ENCODE measurements at regions not wholly inside any gene's neighbourhood (a gene's known extent, or its start where the extent isn't known, plus 50 kb on each side); places are given as distances from the start of the nearest gene placed in this dataset.

DNA sequence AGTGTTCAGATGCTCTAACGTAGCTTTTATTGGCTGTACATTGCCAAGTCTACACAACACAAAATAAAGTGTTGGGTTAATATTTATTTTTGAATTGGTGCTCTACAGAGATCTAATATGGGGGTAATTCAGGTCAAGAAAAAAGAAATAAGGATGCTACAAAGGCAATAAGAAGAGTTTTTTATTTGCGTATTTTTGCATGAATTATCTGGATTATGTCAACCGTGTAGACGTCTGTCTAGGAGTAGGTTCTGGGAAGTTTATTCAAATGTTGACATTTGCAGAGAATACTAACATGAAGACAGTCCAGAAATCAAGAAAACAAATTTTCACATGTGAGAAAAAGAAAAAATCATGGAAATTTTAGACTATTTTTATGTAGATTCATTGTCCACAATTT is 876.7 kb upstream of the POU3F3 start:
- TF ChIP-seq, protein P1, sequence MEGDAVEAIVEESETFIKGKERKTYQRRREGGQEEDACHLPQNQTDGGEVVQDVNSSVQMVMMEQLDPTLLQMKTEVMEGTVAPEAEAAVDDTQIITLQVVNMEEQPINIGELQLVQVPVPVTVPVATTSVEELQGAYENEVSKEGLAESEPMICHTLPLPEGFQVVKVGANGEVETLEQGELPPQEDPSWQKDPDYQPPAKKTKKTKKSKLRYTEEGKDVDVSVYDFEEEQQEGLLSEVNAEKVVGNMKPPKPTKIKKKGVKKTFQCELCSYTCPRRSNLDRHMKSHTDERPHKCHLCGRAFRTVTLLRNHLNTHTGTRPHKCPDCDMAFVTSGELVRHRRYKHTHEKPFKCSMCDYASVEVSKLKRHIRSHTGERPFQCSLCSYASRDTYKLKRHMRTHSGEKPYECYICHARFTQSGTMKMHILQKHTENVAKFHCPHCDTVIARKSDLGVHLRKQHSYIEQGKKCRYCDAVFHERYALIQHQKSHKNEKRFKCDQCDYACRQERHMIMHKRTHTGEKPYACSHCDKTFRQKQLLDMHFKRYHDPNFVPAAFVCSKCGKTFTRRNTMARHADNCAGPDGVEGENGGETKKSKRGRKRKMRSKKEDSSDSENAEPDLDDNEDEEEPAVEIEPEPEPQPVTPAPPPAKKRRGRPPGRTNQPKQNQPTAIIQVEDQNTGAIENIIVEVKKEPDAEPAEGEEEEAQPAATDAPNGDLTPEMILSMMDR (IDR thresholded peaks at IDR 0.05; ENCODE audit: low read depth, low read length, missing control alignments), result no peak
- H3K4me3 ChIP-seq (replicated peaks; ENCODE audit: low read depth, low read length), result no peak overlapping the region
- no peak for DNase-seq (ENCODE audit: extremely low read depth, low read depth)

DNA sequence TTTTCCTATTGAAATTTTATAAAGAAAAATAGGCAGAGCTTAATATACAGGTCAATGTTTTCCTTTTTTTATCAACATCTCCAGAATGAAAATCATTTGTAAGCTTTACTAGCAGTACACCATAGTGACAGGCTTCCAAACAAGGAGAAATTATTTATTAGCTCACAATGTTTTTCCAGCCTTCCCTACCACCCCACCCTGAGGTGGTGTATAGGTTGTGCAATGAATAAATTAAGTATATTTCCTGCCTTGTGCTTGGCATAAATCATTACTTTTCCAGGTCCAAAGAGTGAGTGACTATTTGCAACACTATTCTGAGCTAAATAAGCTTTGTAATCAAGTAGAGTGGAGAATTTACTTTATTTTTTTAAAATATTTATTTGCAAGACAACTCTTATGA is 876.2 kb upstream of the POU3F3 start:
- TF ChIP-seq, protein P1 (IDR thresholded peaks at IDR 0.05; ENCODE audit: low read depth, low read length, missing control alignments), result no peak
- DNase-seq (ENCODE audit: extremely low read depth, low read depth), result no peak
- H3K4me3 ChIP-seq (replicated peaks; ENCODE audit: low read depth, low read length), result no peak overlapping the region

DNA sequence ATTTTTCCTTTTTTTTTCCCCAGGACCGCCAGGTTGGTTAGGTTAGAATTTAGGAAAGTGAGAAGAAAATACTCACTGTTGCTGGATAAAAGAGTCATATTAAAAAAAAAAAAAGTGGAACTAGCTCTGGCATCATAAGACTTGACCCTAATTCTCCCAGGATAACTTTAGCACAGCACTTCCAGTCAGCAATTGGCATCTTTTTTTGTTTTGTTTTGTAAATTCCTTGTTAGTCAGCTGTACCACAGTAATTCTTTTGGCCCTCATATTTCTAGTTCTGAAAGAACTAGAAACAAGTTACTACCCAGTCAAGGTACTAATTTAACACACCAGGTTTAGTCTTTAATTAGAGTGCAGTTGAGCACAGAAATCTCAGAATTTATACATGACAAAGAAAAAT is 873.5 kb upstream of the POU3F3 start:
- H3K4me3 ChIP-seq (replicated peaks; ENCODE audit: low read depth, low read length), result no peak overlapping the region
- no peak for DNase-seq (ENCODE audit: extremely low read depth, low read depth)
- TF ChIP-seq, protein P1 (IDR thresholded peaks at IDR 0.05; ENCODE audit: low read depth, low read length, missing control alignments), result no peak

DNA sequence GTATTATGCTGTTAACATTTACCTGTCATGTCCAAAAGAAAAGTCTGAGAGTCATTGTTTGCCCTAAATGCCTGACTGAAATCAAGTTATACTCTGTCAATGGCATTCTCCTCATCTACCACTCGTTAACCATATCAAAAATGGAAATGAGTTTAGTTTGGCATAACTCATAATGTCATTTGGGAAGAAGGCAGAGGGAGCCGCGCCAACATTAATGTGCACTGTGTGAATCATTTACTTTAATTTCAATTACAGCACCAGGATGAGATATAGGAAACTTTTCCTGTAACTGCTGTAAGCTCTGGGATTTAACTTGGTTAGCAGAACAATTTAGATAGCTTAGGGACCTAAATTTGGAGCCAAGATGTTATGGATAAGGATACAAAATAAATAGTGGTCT is 871.2 kb upstream of the POU3F3 start:
- no peak for DNase-seq (ENCODE audit: extremely low read depth, low read depth)
- TF ChIP-seq, protein P1 (IDR thresholded peaks at IDR 0.05; ENCODE audit: low read depth, low read length, missing control alignments), result no peak
- H3K4me3 ChIP-seq (replicated peaks; ENCODE audit: low read depth, low read length), result no peak overlapping the region

DNA sequence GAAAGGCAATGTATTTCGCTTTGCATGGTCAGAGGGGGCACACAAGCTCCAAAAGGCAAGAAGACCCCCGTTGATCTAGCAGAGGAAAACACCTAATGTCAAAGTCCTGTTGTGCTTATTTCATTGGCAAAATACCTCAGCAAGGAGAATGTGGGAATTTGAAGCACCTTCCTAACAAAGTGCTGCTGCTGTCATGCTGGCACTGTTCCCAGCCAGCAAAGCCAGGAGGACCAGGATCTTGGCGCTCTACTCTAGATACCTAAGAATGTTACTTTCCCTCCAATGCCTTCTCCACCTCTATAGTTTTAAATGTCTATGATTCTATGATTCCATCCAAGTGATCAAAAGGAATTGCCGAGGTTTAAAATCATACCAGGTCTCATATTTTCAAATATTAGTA is 867.9 kb upstream of the POU3F3 start:
- no peak overlapping the region for H3K4me3 ChIP-seq (replicated peaks; ENCODE audit: low read depth, low read length)
- TF ChIP-seq, protein P1 (IDR thresholded peaks at IDR 0.05; ENCODE audit: low read depth, low read length, missing control alignments), result no peak
- no peak for DNase-seq (ENCODE audit: extremely low read depth, low read depth)

DNA sequence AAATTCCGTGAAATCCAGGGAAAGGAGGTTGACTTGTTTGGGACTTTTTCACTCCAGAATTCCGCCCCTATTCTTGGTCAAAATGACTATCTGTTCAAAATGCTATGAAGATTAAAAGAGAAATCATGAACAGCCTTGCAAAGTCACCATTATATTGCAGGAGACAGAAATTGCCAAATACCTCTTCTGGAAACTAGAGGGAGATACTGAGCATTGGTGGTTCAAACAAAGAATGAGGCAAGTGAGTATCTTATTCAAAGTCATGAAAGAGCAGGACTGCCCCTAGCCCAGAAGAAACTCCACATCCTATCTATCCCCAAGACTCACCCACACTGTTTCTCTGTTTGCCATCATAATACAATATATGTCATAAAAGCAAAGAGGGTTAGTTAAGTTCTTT is 862.3 kb upstream of the POU3F3 start:
- TF ChIP-seq, protein P1 (IDR thresholded peaks at IDR 0.05; ENCODE audit: low read depth, low read length, missing control alignments), result no peak
- DNase-seq (ENCODE audit: extremely low read depth, low read depth), result no peak
- H3K4me3 ChIP-seq (replicated peaks; ENCODE audit: low read depth, low read length), result no peak overlapping the region

DNA sequence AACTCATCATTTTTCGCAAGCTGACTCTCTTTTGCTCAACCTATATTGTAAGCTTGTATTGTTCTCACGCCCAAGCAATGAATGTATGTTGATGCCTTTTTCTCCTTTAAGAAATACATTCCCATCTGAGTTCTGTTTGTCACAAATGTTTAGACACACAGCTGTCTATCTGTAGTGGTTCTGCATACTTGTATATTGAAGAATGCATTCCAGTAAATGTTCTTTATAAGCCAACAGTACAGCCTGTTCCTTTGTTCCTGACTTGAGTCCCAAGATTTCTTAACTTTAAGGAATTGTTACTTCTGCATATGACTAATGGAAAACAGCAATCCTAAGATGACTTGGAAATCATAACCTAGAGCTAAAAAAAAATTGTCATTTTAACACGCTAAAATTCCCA is 849.1 kb upstream of the POU3F3 start:
- no peak overlapping the region for H3K4me3 ChIP-seq (replicated peaks; ENCODE audit: low read depth, low read length)
- TF ChIP-seq, protein P1 (IDR thresholded peaks at IDR 0.05; ENCODE audit: low read depth, low read length, missing control alignments), result no peak
- DNase-seq (ENCODE audit: extremely low read depth, low read depth), result no peak

Measured in HFF-Myc (cell line).